Stimulated activated CD8-positive, alpha-beta memory T cell treated with anti-CD3 and anti-CD28 coated beads, Interleukin-4, amount 100 ng/mL, for 1 hour (primary cell): ENCODE measurements at regions not wholly inside any gene's neighbourhood (a gene's known extent, or its start where the extent isn't known, plus 50 kb on each side); places are given as distances from the start of the nearest gene placed in this dataset.
"Not testable (repeated sequence)": the region's sequence is repeated elsewhere in the genome, so short reads cannot be mapped to it uniquely, and the experiment has no call there.

Source experiments
- DNase-seq, 2 donors: peaks; one replicate each; pipeline ENCODE4 v3.0.0-alpha.2; 2020; ENCODE audit warnings: low read depth in 2 of 2, low spot score in 1 of 2

DNA sequence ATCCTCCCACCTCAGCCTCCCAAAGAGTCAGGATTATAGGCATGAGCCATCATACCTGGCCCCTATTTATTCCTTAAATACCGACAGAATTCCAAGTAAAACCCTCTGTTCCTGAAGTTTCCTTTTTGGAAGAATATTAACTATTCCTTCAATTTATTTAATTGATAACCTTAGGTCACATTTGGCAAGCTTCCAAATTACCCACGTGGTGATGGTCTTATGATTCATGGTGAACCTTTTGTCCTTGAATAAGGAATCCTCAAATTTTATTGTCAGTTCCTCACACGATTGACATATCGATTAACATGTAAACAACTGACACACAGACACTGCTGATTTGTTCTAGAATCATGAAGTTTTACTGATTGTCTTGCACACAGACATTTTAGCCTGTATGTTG lies 130.6 kb upstream of the LRRC61 start:
- DNase-seq, result not testable (repeated sequence)

DNA sequence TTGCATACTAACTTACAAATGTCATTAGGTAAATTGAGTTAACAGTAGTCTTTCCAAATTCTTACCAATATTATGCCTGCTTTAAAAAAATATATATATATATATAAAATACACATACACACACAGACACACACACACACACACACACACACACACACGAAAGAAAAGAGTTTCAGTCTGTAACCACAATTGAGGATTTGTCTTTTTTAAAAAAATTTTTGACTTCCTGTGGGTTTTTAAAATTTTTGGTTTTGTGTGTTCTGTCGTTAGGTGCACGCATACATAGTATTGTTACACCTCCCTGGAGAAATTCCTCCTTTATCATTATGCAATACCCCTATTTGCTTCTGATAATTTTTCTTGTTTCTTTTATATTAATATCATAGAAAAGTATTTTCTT lies 129.3 kb upstream of the LRRC61 start:
- not testable (repeated sequence) for DNase-seq
